ENCODE measurements at regions not wholly inside any gene's neighbourhood (a gene's known extent, or its start where the extent isn't known, plus 50 kb on each side); places are given as distances from the start of the nearest gene placed in this dataset.

DNA sequence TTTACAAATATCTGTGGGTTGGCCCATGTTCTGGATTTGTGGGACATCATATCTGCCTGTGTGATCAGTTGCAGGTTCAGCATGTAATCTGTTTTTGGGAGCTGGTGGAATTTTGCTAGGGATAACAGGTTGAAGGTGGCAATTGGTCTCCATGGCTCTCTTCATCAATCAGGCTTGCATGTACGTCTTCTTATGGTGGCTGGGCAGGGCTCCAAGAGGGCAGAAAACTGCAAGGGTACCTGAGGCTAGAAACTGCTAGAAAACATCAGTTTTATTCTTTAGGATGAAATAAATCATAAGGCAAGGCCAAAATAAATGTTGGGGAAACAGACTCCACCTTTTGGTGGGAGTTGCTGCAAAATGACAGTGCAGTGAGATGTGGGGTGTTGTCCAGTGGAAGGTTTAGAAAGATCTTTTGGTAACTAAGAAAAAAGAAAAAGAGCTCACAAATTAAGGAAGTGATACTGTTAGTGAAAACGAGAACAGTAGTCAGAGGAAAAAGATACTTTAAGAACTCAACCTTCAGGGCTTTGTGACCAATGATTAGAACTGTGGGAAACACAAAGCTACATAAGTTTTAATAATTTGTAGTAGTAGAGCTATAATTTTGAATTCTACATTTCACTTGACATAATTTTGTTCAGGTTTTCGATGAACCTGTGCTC, 300.7 kb upstream of the IZUMO3 start:
- no peaks in the 10 kb centered on the region for H3K36me3 Mint-ChIP-seq
- H3K4me1 Mint-ChIP-seq: no peaks in the 10 kb centered on the region
- H3K27me3 Mint-ChIP-seq (ENCODE audit: low read depth): peaks cover 19% of the 10 kb centered on the region
- TF ChIP-seq, protein P1, sequence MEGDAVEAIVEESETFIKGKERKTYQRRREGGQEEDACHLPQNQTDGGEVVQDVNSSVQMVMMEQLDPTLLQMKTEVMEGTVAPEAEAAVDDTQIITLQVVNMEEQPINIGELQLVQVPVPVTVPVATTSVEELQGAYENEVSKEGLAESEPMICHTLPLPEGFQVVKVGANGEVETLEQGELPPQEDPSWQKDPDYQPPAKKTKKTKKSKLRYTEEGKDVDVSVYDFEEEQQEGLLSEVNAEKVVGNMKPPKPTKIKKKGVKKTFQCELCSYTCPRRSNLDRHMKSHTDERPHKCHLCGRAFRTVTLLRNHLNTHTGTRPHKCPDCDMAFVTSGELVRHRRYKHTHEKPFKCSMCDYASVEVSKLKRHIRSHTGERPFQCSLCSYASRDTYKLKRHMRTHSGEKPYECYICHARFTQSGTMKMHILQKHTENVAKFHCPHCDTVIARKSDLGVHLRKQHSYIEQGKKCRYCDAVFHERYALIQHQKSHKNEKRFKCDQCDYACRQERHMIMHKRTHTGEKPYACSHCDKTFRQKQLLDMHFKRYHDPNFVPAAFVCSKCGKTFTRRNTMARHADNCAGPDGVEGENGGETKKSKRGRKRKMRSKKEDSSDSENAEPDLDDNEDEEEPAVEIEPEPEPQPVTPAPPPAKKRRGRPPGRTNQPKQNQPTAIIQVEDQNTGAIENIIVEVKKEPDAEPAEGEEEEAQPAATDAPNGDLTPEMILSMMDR (IDR thresholded peaks at IDR 0.05; ENCODE audit: unreplicated experiment): no peak
- no peak overlapping the region for H3K27ac Mint-ChIP-seq
- DNase-seq (ENCODE audit: low spot score in 2 of 2, unreplicated experiment in 2 of 2): no peak
- H3K4me3 Mint-ChIP-seq: no peak overlapping the region
- H3K9me3 Mint-ChIP-seq: no peaks in the 10 kb centered on the region

DNA sequence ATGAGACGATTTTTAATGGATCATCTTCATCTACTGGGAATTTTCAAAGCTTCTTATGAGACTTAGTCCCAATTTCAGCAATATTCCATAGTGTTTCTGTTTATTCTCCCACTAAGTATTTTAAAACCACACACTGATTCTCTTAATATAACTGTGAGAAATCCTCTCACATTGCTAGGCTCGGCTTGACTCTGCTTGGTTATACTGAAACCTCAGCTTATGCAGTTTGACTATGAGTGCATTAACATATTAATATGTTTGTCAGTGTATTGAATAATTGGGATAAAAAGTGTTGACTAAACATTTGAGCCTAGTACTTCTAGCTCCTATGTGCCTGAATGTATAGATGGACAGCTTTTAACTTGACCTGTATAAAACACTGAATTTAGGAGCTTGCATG, 298.5 kb upstream of the IZUMO3 start:
- H3K27me3 Mint-ChIP-seq (ENCODE audit: low read depth): peaks cover 19% of the 10 kb centered on the region
- H3K9me3 Mint-ChIP-seq: no peaks in the 10 kb centered on the region
- no peak overlapping the region for H3K4me3 Mint-ChIP-seq
- DNase-seq (ENCODE audit: low spot score in 2 of 2, unreplicated experiment in 2 of 2): no peak
- no peak overlapping the region for H3K27ac Mint-ChIP-seq
- TF ChIP-seq, protein P1 (IDR thresholded peaks at IDR 0.05; ENCODE audit: unreplicated experiment): no peak
- H3K4me1 Mint-ChIP-seq: no peaks in the 10 kb centered on the region
- no peaks in the 10 kb centered on the region for H3K36me3 Mint-ChIP-seq

DNA sequence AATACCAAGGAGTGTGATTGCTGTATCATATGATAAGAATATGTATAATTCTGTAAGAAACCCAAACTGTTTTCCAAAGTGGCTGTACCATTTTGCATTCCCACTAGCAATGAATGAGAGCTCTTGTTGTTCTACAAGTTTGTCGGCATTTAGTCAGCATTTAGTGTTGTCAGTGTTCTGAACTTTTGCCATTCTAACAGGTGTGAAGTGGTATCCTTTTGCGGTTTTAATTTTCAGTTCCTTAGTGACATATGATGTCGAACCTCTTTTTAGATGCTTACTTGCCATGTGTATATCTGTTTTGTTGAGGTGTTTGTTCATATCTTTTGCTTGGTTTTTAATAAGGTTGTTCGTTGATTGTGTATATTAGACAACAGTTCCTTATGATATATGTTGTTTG, 296.3 kb upstream of the IZUMO3 start:
- H3K4me1 Mint-ChIP-seq: no peaks in the 10 kb centered on the region
- H3K27me3 Mint-ChIP-seq (ENCODE audit: low read depth): peaks cover 18% of the 10 kb centered on the region
- H3K27ac Mint-ChIP-seq: no peak overlapping the region
- no peak overlapping the region for H3K4me3 Mint-ChIP-seq
- no peaks in the 10 kb centered on the region for H3K36me3 Mint-ChIP-seq
- DNase-seq (ENCODE audit: low spot score in 2 of 2, unreplicated experiment in 2 of 2): no peak
- H3K9me3 Mint-ChIP-seq: no peaks in the 10 kb centered on the region
- TF ChIP-seq, protein P1 (IDR thresholded peaks at IDR 0.05; ENCODE audit: unreplicated experiment): no peak

DNA sequence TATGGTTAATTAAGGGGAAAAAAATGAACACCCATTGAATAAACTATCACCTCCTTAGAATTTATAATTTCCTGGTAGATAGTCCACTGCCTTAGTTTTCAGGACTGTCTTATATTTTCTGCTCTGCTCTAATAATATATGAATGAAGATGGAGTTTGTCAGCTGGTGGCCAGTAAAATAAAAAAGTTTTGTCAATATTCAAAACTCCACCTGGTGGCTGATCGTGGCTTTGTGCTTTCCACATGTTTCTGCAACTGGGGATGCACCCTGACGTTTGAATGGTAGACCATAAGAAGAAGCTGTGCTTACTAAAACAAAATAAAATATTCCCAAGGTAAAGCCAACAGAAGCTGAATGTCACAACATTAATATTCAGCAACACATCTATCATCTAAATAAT, 286.6 kb upstream of the IZUMO3 start:
- no peaks in the 10 kb centered on the region for H3K4me1 Mint-ChIP-seq
- peaks cover 21% of the 10 kb centered on the region for H3K27me3 Mint-ChIP-seq (ENCODE audit: low read depth)
- no peak overlapping the region for H3K4me3 Mint-ChIP-seq
- H3K36me3 Mint-ChIP-seq: no peaks in the 10 kb centered on the region
- DNase-seq (ENCODE audit: low spot score in 2 of 2, unreplicated experiment in 2 of 2): no peak
- H3K27ac Mint-ChIP-seq: no peak overlapping the region
- H3K9me3 Mint-ChIP-seq: no peaks in the 10 kb centered on the region
- TF ChIP-seq, protein P1 (IDR thresholded peaks at IDR 0.05; ENCODE audit: unreplicated experiment): peak; percentile 55

DNA sequence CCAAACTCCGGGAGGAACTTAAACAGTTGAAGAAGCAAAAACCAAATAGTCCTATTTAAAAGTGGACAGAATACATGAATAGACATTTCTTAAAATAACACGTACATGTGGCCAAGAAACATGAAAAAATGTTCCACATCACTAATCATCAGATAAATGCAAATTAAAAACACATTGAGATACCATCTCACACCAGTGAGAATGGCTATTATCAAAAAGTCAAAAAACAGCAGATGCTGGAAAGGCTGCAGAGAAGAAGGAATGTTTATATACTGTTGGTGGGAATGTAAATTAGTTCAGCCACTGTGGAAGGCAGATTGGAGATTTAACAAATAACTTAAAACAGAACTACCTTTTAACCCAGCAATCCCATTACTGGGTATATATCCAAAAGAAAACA, 283.0 kb upstream of the IZUMO3 start:
- DNase-seq (ENCODE audit: low spot score in 2 of 2, unreplicated experiment in 2 of 2): no peak
- no peaks in the 10 kb centered on the region for H3K4me1 Mint-ChIP-seq
- TF ChIP-seq, protein P1 (IDR thresholded peaks at IDR 0.05; ENCODE audit: unreplicated experiment): no peak
- H3K27me3 Mint-ChIP-seq (ENCODE audit: low read depth): peaks cover 29% of the 10 kb centered on the region
- H3K27ac Mint-ChIP-seq: no peak overlapping the region
- H3K4me3 Mint-ChIP-seq: no peak overlapping the region
- no peaks in the 10 kb centered on the region for H3K36me3 Mint-ChIP-seq
- peaks cover 10% of the 10 kb centered on the region for H3K9me3 Mint-ChIP-seq

DNA sequence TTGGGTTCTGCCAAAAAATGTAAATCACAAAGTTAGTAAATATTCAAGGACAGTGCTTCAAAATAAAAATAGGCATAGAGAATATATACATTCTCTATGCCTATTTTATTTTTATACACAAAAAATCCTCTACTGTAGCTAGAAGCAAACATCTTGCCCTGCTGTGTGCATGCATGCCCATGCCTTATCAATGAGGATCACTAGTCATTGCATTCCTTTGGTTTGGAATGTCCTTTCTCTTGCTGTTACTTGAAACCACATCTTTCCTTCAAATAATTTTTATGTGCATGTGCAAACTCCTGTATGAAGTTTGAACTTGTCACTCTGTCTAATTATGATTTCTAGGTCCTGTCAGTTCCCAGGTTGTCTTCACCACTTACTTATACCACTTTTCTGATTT, 278.9 kb upstream of the IZUMO3 start:
- TF ChIP-seq, protein P1 (IDR thresholded peaks at IDR 0.05; ENCODE audit: unreplicated experiment): no peak
- Mint-ChIP-seq H3K36me3 (no peaks in the 10 kb centered on the region), H3K9me3 (peaks cover 10% of the 10 kb centered on the region), H3K27ac (no peak overlapping the region), H3K4me3 (no peak overlapping the region), H3K4me1 (peaks cover 13% of the 10 kb centered on the region), H3K27me3 (ENCODE audit: low read depth) (peaks cover 32% of the 10 kb centered on the region)
- no peak for DNase-seq (ENCODE audit: low spot score in 2 of 2, unreplicated experiment in 2 of 2)

Data from mesothelial cell of epicardium (in vitro differentiated cells).